Muscle layer of duodenum (tissue), 2 donors: ENCODE measurements at regions not wholly inside any gene's neighbourhood (a gene's known extent, or its start where the extent isn't known, plus 50 kb on each side); places are given as distances from the start of the nearest gene placed in this dataset.
A peak's percentile ranks its signal among the peaks of the same experiment; 100 is the strongest.

Experiments
- H3K27ac ChIP-seq: one replicate; pipeline ENCODE4 v1.7.0; 2013; ENCODE audit warnings: mild to moderate bottlenecking, low read length
- H3K27me3 ChIP-seq: one replicate; pipeline ENCODE4 v1.7.0; 2013; ENCODE audit warnings: low read depth, mild to moderate bottlenecking, control low read depth, low read length
- H3K36me3 ChIP-seq, 2 donors: one replicate each; pipeline ENCODE4 v1.7.0; 2013; ENCODE audit warnings: low read length in 2 of 2, control low read depth in 1 of 2, mild to moderate bottlenecking in 1 of 2; ENCODE audit not compliant: insufficient read depth in 2 of 2, control insufficient read depth in 1 of 2
- H3K4me1 ChIP-seq, 2 donors: one replicate each; pipeline ENCODE4 v1.7.0; 2013; ENCODE audit warnings: low read length in 2 of 2, mild to moderate bottlenecking in 2 of 2, control low read depth in 1 of 2, moderate library complexity in 1 of 2; ENCODE audit not compliant: insufficient read depth in 2 of 2, control insufficient read depth in 1 of 2
- H3K4me3 ChIP-seq, 2 donors: one replicate each; pipeline ENCODE4 v1.7.0; 2013; ENCODE audit warnings: low read length in 2 of 2, low read depth in 1 of 2, mild to moderate bottlenecking in 1 of 2
- H3K9me3 ChIP-seq, 2 donors: one replicate each; pipeline ENCODE4 v1.7.0; 2013; ENCODE audit warnings: low read length in 2 of 2, control low read depth in 1 of 2, mild to moderate bottlenecking in 1 of 2; ENCODE audit not compliant: control insufficient read depth in 1 of 2
- donor health status: healthy.

GRCh38 chr17:72434991-72435618 lies 314.3 kb downstream of the SOX9 start:
- no peak overlapping the region for H3K4me3 ChIP-seq
- no peaks in the 10 kb centered on the region for H3K36me3 ChIP-seq
- H3K4me1 ChIP-seq, result no peaks in the 10 kb centered on the region
- H3K27me3 ChIP-seq, result no peaks in the 10 kb centered on the region
- no peak overlapping the region for H3K27ac ChIP-seq
- no peaks in the 10 kb centered on the region for H3K9me3 ChIP-seq

GRCh38 chr17:72438783-72439182 lies 318.0 kb downstream of the SOX9 start:
- no peaks in the 10 kb centered on the region for H3K27me3 ChIP-seq
- no peaks in the 10 kb centered on the region for H3K9me3 ChIP-seq

GRCh38 chr17:72439893-72440502 lies 319.2 kb downstream of the SOX9 start:
- H3K4me1 ChIP-seq, result no peaks in the 10 kb centered on the region
- H3K27me3 ChIP-seq, result no peaks in the 10 kb centered on the region
- no peak overlapping the region for H3K27ac ChIP-seq
- no peaks in the 10 kb centered on the region for H3K36me3 ChIP-seq
- no peak overlapping the region for H3K4me3 ChIP-seq
- no peaks in the 10 kb centered on the region for H3K9me3 ChIP-seq

More at GRCh38 chr17:72438783-72439182, 318.0 kb downstream of the SOX9 start:
- Histone ChIP-seq H3K27ac (no peak overlapping the region), H3K4me1 (no peaks in the 10 kb centered on the region), H3K4me3 (no peak overlapping the region), H3K36me3 (no peaks in the 10 kb centered on the region)

GRCh38 chr17:72440961-72441360 lies 320.1 kb downstream of the SOX9 start:
- Histone ChIP-seq H3K4me3 (no peak overlapping the region), H3K36me3 (no peaks in the 10 kb centered on the region), H3K27ac (no peak overlapping the region), H3K27me3 (no peaks in the 10 kb centered on the region), H3K9me3 (no peaks in the 10 kb centered on the region), H3K4me1 (no peaks in the 10 kb centered on the region)

GRCh38 chr17:72441909-72442308 lies 321.1 kb downstream of the SOX9 start:
- no peaks in the 10 kb centered on the region for H3K9me3 ChIP-seq
- no peak overlapping the region for H3K27ac ChIP-seq
- no peak overlapping the region for H3K4me3 ChIP-seq
- no peaks in the 10 kb centered on the region for H3K4me1 ChIP-seq
- no peaks in the 10 kb centered on the region for H3K27me3 ChIP-seq
- no peaks in the 10 kb centered on the region for H3K36me3 ChIP-seq

- Histone ChIP-seq H3K36me3 (no peaks in the 10 kb centered on the region), H3K9me3 (no peaks in the 10 kb centered on the region), H3K27ac (peak overlapping the region; percentile 81), H3K4me1 (no peaks in the 10 kb centered on the region), H3K4me3 (no peak overlapping the region), H3K27me3 (no peaks in the 10 kb centered on the region)
These were observed 323.8 kb downstream of the SOX9 start for GRCh38 chr17:72444517-72445054.

GRCh38 chr17:72445055-72445991 lies 324.5 kb downstream of the SOX9 start:
- Histone ChIP-seq H3K4me3 (no peak overlapping the region), H3K27ac (peak overlapping the region; percentile 81), H3K9me3 (no peaks in the 10 kb centered on the region), H3K36me3 (no peaks in the 10 kb centered on the region), H3K4me1 (no peaks in the 10 kb centered on the region), H3K27me3 (no peaks in the 10 kb centered on the region)

- Histone ChIP-seq H3K27me3 (no peaks in the 10 kb centered on the region), H3K4me3 (no peak overlapping the region), H3K27ac (peak overlapping the region; percentile 62), H3K9me3 (no peaks in the 10 kb centered on the region), H3K36me3 (no peaks in the 10 kb centered on the region), H3K4me1 (no peaks in the 10 kb centered on the region)
These were observed 325.3 kb downstream of the SOX9 start for GRCh38 chr17:72446118-72446517.

GRCh38 chr17:72446525-72447250 lies 325.9 kb downstream of the SOX9 start:
- H3K27me3 ChIP-seq, result no peaks in the 10 kb centered on the region
- no peaks in the 10 kb centered on the region for H3K36me3 ChIP-seq
- H3K9me3 ChIP-seq, result no peaks in the 10 kb centered on the region
- H3K4me3 ChIP-seq, result peak overlapping the region in 1 of 2 donors; percentile 30
- H3K4me1 ChIP-seq, result no peaks in the 10 kb centered on the region
- H3K27ac ChIP-seq, result peak overlapping the region; percentile 47

GRCh38 chr17:72447251-72447640 lies 326.4 kb downstream of the SOX9 start:
- Histone ChIP-seq H3K4me1 (no peaks in the 10 kb centered on the region), H3K27ac (peak overlapping the region; percentile 47), H3K4me3 (no peak overlapping the region), H3K9me3 (no peaks in the 10 kb centered on the region), H3K36me3 (no peaks in the 10 kb centered on the region), H3K27me3 (no peaks in the 10 kb centered on the region)

GRCh38 chr17:72448019-72448418 lies 327.2 kb downstream of the SOX9 start:
- Histone ChIP-seq H3K27me3 (no peaks in the 10 kb centered on the region), H3K36me3 (no peaks in the 10 kb centered on the region), H3K27ac (no peak overlapping the region), H3K4me1 (no peaks in the 10 kb centered on the region), H3K9me3 (no peaks in the 10 kb centered on the region), H3K4me3 (no peak overlapping the region)
